SHP77 (cell line): ENCODE measurements at regions not wholly inside any gene's neighbourhood (a gene's known extent, or its start where the extent isn't known, plus 50 kb on each side); places are given as distances from the start of the nearest gene placed in this dataset.

Source experiments
- DNase-seq, 2 experiments: peaks; one replicate each; lab custom pipeline; 2025; lab: John Stamatoyannopoulos, UW

- DNase-seq = no peak
Observed at GRCh38 chr12:38556647-38557046, 240.1 kb downstream of the ALG10B start.

GRCh38 chr12:38585086-38585485 is 268.5 kb downstream of the ALG10B start:
- DNase-seq = no peak

GRCh38 chr12:38586789-38587188 is 270.2 kb downstream of the ALG10B start:
- DNase-seq = no peak

GRCh38 chr12:38587594-38587993 is 271.0 kb downstream of the ALG10B start:
- no peak for DNase-seq

GRCh38 chr12:38588624-38589305 is 272.2 kb downstream of the ALG10B start:
- DNase-seq = no peak

- DNase-seq = no peak
Observed at GRCh38 chr12:38589306-38589632, 272.7 kb downstream of the ALG10B start.

GRCh38 chr12:38601949-38602348 is 285.4 kb downstream of the ALG10B start:
- no peak for DNase-seq
